ENCODE measurements at regions not wholly inside any gene's neighbourhood (a gene's known extent, or its start where the extent isn't known, plus 50 kb on each side); places are given as distances from the start of the nearest gene placed in this dataset.
A peak's percentile ranks its signal among the peaks of the same experiment; 100 is the strongest.

DNA sequence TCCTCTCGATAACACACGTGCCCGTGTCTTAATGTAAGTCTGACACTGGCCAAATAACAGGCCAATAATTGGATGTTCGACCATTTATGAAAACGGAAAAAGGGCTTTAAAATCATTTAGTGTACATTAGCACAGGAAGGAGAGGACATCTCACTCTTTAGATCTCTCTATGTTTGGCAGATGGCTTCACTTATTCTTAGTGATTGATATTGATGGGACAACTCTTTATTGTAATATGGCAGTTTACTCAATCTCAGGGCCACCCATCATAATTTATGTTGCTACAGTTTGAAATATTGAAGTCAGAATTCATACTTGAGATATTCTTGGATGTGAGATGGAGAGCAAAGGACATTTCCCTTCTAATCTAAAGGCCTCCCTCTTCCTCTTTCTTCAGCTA is 430.7 kb upstream of the ARGLU1 start:
- peaks cover 1% of the 10 kb centered on the region for H3K27me3 Mint-ChIP-seq (ENCODE audit: low read depth, unreplicated experiment)
- Histone ChIP-seq H3K4me3 (ENCODE audit: insufficient read depth, low read depth, low read length) (no peak overlapping the region), H3K27ac (ENCODE audit: low read depth, low read length) (no peak overlapping the region), H3K36me3 (ENCODE audit: insufficient read depth, low read length) (no peaks in the 10 kb centered on the region), H3K4me2 (ENCODE audit: low read length) (no peak overlapping the region), H2AFZ (ENCODE audit: low read depth, low read length) (no peak overlapping the region), H4K20me1 (ENCODE audit: insufficient read depth, low read length) (no peaks in the 10 kb centered on the region), H3K4me1 (ENCODE audit: insufficient read depth, low read length) (no peaks in the 10 kb centered on the region), H3K9me3 (ENCODE audit: insufficient read depth, low read depth, low read length) (no peaks in the 10 kb centered on the region), H3K79me2 (ENCODE audit: insufficient read depth, low read length) (no peaks in the 10 kb centered on the region), H3K9ac (ENCODE audit: low read length) (no peak overlapping the region), H3K27me3 (ENCODE audit: insufficient read depth, low read length) (no peaks in the 10 kb centered on the region)
- H3K4me3 Mint-ChIP-seq (ENCODE audit: unreplicated experiment) = no peak overlapping the region
- no peaks in the 10 kb centered on the region for H3K36me3 Mint-ChIP-seq (ENCODE audit: low read depth, unreplicated experiment)
- no peaks in the 10 kb centered on the region for H3K4me1 Mint-ChIP-seq (ENCODE audit: low read depth, unreplicated experiment)
- H3K27ac Mint-ChIP-seq (ENCODE audit: unreplicated experiment) = no peak overlapping the region
- H3K9me3 Mint-ChIP-seq (ENCODE audit: unreplicated experiment) = no peaks in the 10 kb centered on the region
- TF ChIP-seq, protein P1, sequence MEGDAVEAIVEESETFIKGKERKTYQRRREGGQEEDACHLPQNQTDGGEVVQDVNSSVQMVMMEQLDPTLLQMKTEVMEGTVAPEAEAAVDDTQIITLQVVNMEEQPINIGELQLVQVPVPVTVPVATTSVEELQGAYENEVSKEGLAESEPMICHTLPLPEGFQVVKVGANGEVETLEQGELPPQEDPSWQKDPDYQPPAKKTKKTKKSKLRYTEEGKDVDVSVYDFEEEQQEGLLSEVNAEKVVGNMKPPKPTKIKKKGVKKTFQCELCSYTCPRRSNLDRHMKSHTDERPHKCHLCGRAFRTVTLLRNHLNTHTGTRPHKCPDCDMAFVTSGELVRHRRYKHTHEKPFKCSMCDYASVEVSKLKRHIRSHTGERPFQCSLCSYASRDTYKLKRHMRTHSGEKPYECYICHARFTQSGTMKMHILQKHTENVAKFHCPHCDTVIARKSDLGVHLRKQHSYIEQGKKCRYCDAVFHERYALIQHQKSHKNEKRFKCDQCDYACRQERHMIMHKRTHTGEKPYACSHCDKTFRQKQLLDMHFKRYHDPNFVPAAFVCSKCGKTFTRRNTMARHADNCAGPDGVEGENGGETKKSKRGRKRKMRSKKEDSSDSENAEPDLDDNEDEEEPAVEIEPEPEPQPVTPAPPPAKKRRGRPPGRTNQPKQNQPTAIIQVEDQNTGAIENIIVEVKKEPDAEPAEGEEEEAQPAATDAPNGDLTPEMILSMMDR (IDR thresholded peaks at IDR 0.05; ENCODE audit: insufficient read depth, low read depth, low read length) = no peak
- TF ChIP-seq EZH2 (IDR thresholded peaks at IDR 0.05; ENCODE audit: insufficient read depth, low read length) = no peak
- no peak for DNase-seq (ENCODE audit: low read depth)
- no peak for FAIRE-seq

DNA sequence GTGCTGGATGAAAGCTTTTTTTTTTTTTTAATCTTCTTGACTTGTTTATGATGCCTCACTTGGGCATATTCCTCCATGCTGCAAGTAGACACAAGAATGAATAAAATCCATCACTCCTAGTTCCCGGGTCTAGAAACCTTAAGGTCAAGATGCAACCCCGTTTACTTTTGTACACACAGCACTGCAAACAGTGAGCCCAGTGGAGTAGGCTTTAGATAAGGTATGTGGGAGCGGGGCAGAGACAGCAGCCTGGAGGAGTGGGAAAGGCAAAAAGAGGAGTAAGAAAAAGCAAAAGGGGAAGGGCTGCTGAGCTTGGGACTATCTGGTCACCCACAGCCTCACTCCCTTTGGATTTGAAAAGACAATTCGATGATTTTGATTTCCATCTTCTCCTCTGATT is 429.8 kb upstream of the ARGLU1 start:
- Histone ChIP-seq H3K9me3 (ENCODE audit: insufficient read depth, low read depth, low read length) (no peaks in the 10 kb centered on the region), H3K9ac (ENCODE audit: low read length) (no peak overlapping the region), H3K4me3 (ENCODE audit: insufficient read depth, low read depth, low read length) (no peak overlapping the region), H2AFZ (ENCODE audit: low read depth, low read length) (no peak overlapping the region), H3K4me1 (ENCODE audit: insufficient read depth, low read length) (no peaks in the 10 kb centered on the region), H3K4me2 (ENCODE audit: low read length) (no peak overlapping the region), H3K36me3 (ENCODE audit: insufficient read depth, low read length) (no peaks in the 10 kb centered on the region), H3K79me2 (ENCODE audit: insufficient read depth, low read length) (no peaks in the 10 kb centered on the region), H4K20me1 (ENCODE audit: insufficient read depth, low read length) (no peaks in the 10 kb centered on the region), H3K27ac (ENCODE audit: low read depth, low read length) (no peak overlapping the region), H3K27me3 (ENCODE audit: insufficient read depth, low read length) (no peaks in the 10 kb centered on the region)
- Mint-ChIP-seq H3K4me3 (ENCODE audit: unreplicated experiment) (no peak overlapping the region), H3K27me3 (ENCODE audit: low read depth, unreplicated experiment) (peaks cover 1% of the 10 kb centered on the region), H3K27ac (ENCODE audit: unreplicated experiment) (no peak overlapping the region), H3K36me3 (ENCODE audit: low read depth, unreplicated experiment) (no peaks in the 10 kb centered on the region), H3K9me3 (ENCODE audit: unreplicated experiment) (peaks cover 1% of the 10 kb centered on the region), H3K4me1 (ENCODE audit: low read depth, unreplicated experiment) (no peaks in the 10 kb centered on the region)
- TF ChIP-seq, protein P1 (IDR thresholded peaks at IDR 0.05; ENCODE audit: insufficient read depth, low read depth, low read length) = no peak
- no peak for TF ChIP-seq EZH2 (IDR thresholded peaks at IDR 0.05; ENCODE audit: insufficient read depth, low read length)
- FAIRE-seq (no peak), DNase-seq (ENCODE audit: low read depth) (no peak)

DNA sequence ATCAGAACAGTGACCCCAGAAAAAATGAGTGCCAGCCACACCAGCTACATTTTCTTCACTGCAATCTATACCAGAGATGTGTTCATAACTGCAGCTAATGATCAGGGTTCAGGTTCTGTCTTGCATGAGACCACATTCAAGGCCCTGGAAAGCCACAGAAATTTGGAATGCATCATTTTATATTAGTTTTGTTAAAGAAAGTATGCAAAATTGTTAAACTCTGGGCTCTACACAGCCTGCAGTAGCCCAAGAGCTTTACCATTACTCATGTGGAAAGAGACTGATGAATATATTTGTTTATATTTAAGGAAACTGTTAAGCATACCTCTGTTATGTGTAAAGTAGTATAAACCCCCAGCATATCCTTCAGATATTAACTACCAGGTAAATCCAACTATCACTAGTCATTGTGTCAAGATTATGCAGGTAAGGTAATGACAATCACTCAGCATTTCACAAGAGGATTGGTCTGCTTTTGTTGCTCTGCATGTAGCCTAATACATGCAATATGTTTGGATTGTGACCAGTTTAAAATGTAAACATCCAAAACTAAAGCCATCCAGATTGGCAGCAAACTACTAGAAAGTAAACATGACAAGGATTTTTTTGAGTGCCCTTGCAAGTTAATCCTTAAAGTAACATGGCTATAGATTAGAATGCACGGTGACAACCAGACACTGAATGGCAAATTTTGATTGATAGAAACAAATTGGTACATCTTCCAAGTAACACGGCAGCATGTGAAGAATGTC is 429.1 kb upstream of the ARGLU1 start:
- H4K20me1 ChIP-seq (ENCODE audit: insufficient read depth, low read length) = no peaks in the 10 kb centered on the region
- H3K27ac Mint-ChIP-seq (ENCODE audit: unreplicated experiment) = no peak overlapping the region
- H3K9ac ChIP-seq (ENCODE audit: low read length) = no peak overlapping the region
- H3K4me1 ChIP-seq (ENCODE audit: insufficient read depth, low read length) = no peaks in the 10 kb centered on the region
- no peak for FAIRE-seq
- no peaks in the 10 kb centered on the region for H3K27me3 ChIP-seq (ENCODE audit: insufficient read depth, low read length)
- peaks cover 2% of the 10 kb centered on the region for H3K9me3 Mint-ChIP-seq (ENCODE audit: unreplicated experiment)
- H3K4me2 ChIP-seq (ENCODE audit: low read length) = no peak overlapping the region
- no peak overlapping the region for H3K4me3 ChIP-seq (ENCODE audit: insufficient read depth, low read depth, low read length)
- H3K27ac ChIP-seq (ENCODE audit: low read depth, low read length) = no peak overlapping the region
- H3K9me3 ChIP-seq (ENCODE audit: insufficient read depth, low read depth, low read length) = no peaks in the 10 kb centered on the region
- no peak overlapping the region for H2AFZ ChIP-seq (ENCODE audit: low read depth, low read length)
- no peak overlapping the region for H3K4me3 Mint-ChIP-seq (ENCODE audit: unreplicated experiment)
- H3K27me3 Mint-ChIP-seq (ENCODE audit: low read depth, unreplicated experiment) = peaks cover 1% of the 10 kb centered on the region
- TF ChIP-seq, protein P1 (IDR thresholded peaks at IDR 0.05; ENCODE audit: insufficient read depth, low read depth, low read length) = no peak
- no peak for TF ChIP-seq EZH2 (IDR thresholded peaks at IDR 0.05; ENCODE audit: insufficient read depth, low read length)
- no peaks in the 10 kb centered on the region for H3K79me2 ChIP-seq (ENCODE audit: insufficient read depth, low read length)
- DNase-seq (ENCODE audit: low read depth) = peak; percentile 13
- no peaks in the 10 kb centered on the region for H3K4me1 Mint-ChIP-seq (ENCODE audit: low read depth, unreplicated experiment)
- no peaks in the 10 kb centered on the region for H3K36me3 Mint-ChIP-seq (ENCODE audit: low read depth, unreplicated experiment)
- H3K36me3 ChIP-seq (ENCODE audit: insufficient read depth, low read length) = no peaks in the 10 kb centered on the region

Data from astrocyte (in vitro differentiated cells and primary cell).